SK-N-DZ (cell line): ENCODE measurements at regions not wholly inside any gene's neighbourhood (a gene's known extent, or its start where the extent isn't known, plus 50 kb on each side); places are given as distances from the start of the nearest gene placed in this dataset.
"Not testable (repeated sequence)": the region's sequence is repeated elsewhere in the genome, so short reads cannot be mapped to it uniquely, and the experiment has no call there.

Source experiments
- DNase-seq: peaks from one replicate; pipeline ENCODE4 v3.0.0-alpha.2; 2015; ENCODE audit warnings: low spot score

- no peak for DNase-seq
These were observed 373.4 kb upstream of the ACO1 start for GRCh38 chr9:32011049-32011448.

DNA sequence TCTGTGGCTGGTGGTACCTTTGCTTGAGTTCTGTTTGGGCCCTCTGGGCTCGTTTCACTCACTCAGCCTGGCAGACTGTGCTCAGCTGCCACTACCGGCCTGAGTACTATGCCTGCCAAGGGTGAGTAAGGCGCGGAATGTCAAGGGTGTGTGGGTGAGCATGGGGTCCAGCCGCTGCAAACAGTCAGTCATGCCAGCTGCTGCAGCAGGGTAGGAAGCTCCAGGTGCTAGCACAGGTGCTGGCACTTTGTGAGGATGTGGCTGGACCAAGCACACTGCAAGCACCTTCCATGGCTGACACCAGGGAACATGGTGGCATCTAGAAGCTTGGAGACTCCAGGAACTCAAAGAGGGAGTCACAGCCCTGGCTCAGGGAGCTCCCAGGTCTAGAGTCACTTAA, 368.6 kb upstream of the ACO1 start:
- no peak for DNase-seq

DNA sequence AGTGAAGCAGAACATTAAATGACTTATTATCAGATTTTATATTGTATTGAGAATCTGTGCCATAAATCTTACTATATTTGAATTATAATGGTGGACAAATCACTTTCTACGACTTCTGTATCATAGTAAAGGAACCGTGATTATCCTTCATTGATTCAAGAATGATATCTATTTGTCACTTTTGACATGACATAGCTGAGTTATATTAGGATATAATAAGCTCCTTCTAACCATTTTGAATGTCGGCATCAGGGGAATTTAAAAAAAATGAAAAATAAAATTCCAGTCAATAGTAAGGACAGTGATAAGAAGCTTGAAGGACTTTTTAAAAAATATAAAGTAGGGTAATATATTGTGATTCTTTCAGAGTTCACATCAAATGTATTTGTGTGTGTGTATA, 338.9 kb upstream of the ACO1 start:
- DNase-seq, result no peak

DNA sequence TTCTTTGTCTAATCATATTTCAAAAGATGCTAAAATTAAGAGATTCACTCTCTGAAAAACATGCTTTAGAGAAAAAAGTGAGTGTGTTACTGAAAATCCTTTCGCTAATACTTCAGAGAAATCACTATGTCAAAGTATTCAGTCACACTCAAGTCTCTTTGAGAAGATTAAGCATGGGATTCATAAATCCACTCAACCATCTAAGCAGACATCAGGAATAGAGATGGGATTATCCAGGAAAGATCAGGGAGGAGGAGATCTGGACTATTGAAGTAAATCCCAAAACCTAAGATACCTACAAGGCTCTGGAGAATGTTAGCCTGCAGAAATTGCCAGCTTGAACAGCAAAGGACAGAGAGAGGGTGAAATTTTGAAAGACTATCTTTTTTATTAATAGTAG, 317.2 kb upstream of the ACO1 start:
- DNase-seq, result no peak

DNA sequence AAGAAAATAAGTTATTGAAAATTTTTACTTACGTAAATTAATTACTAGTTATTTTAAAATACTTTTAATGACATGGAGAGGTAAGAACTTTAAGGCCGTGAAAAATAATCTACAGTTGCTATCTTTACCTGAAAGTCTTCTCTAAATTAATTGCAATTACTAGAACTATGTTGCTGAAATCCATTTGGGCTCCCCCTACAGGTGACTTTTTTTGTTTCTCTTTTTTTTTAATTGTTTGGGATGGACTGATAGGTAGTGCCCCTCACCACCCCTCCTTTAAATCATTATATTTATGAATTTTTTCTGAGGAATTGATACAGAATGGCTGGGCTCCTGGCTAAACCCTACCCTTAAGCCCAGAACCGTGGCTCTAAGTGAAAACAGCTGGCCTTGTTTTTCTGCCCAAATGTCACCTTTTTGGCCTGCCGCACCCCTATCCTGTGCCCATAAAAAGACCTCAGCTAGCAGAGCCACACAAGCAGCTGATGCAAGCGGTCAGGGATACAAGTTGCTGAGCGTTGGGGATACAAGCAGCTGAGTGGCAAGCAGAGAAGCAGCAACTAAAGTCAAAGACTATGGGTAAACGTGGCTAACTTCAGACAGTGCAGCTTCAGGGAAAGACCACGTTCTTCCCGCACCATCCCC, 315.2 kb upstream of the ACO1 start:
- DNase-seq, result no peak

GRCh38 chr9:32069969-32070368, 314.5 kb upstream of the ACO1 start:
- no peak for DNase-seq

GRCh38 chr9:32072570-32072969, 311.9 kb upstream of the ACO1 start:
- peak; percentile 37 for DNase-seq

- no peak for DNase-seq
These were observed 292.4 kb upstream of the ACO1 start for GRCh38 chr9:32092031-32092430.

DNA sequence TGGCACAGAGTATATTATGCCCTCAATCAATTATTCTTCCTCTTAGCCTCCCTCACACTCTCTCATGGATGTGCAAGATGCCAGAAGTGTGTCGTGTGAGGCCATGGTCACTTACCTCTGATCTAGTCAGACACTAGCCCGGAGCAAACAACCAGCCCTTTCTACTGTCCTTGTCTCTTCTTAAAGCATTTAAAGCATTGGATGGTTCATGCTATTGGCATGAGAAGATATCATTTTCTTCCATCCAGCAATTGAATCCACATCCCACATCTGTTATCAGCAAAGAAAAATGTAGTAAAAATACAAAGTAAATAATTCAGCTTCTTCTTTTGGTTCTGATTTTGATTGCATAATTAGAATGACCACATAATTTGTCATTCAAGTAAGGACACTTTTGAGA, 267.2 kb upstream of the ACO1 start:
- DNase-seq, result no peak

DNA sequence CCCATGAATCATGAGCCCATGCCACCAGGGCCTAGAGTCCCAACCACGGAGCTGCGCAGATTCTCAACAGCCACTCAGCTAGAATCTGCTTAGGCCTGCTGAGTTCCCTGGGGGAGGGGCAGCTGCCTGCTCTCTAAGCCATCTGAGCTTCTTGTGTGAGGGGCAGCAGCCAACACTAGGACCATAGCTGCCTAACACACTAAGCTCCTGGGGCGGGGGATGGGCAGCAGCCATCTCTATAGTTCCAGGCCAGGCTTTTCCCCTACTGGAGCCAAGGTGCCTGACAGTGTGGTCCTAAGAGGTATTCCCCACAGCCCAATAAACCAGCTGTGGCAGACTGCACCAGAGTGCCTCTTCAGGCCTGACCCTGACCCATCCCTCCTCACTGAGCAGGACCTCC, 255.9 kb upstream of the ACO1 start:
- DNase-seq, result no peak

- DNase-seq, result not testable (repeated sequence)
These were observed 253.7 kb upstream of the ACO1 start for GRCh38 chr9:32130709-32131108.

DNA sequence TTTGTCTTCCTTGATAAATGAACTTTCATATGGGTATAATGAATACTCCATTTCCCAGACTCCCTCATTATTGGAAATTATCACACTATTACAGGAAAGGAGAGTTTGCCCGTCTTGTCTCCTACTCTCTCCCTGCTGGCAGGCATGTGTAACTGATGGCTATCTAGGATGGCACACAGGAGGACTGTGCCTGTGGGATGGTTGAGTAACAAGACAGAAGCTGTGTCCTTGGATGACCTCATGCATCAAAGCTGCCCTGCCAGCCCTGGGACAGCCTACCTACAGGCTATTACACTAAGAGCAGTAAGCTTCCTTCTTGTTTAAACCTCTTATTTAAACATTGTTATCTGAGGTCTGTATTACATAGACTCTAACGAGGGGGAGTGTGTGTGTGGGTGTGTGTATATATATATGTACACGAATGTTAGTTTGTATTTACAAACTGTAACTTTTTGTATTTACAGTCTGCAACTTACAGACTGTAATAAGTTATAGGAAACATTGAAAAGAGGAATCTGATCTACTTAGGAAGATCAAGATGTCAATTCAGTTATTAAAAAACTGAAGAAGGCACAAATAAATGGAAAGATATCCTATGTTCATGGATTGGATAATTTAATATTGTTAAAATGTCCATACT, 247.6 kb upstream of the ACO1 start:
- peak; percentile 39 for DNase-seq

- DNase-seq, result peak; percentile 94
These were observed 242.4 kb upstream of the ACO1 start for GRCh38 chr9:32142074-32142473.

- DNase-seq, result not testable (repeated sequence)
These were observed 235.9 kb upstream of the ACO1 start for GRCh38 chr9:32148553-32148952.

- no peak for DNase-seq
These were observed 223.2 kb upstream of the ACO1 start for GRCh38 chr9:32161209-32161608.

- DNase-seq, result no peak
These were observed 222.7 kb upstream of the ACO1 start for GRCh38 chr9:32161720-32162119.

DNA sequence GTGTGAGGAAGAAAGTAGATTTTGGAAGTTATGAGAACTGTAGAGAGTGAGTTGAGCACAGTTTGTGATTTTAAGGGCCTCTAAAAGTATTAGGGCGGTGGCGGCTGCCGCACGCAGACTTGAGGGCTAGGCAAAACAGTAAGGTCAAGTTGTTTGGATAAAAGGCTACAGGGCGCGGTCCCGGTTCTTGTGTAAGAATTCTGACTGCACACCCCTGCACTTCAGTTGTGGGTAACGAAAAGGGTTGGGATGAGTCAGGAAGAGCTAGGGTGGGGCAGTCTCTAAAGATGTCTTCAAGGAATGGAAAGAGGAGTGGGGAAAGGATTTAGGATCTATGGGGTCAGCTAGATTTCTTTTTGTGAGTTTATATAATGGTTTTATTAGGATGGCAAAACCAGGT, 218.1 kb upstream of the ACO1 start:
- DNase-seq, result not testable (repeated sequence)

DNA sequence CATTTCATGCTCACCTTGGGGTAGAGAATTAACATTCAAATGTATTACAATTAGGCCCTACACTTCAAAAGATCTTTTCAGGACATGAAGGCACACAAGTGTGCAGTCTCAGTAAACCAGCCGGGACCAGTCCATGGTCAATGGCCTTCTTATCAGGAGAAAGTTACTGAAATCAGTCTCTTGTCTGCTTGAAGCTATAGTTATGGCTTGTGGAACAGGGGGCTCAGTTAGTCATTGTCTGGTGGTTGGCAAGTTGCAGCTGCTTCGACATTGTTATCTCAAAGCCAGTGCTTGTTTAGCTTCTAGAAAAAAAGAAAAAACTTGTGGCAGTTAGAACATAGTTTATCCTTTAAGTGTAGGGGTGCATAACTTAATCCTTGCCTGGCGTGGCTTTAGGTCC, 213.1 kb upstream of the ACO1 start:
- no peak for DNase-seq

DNA sequence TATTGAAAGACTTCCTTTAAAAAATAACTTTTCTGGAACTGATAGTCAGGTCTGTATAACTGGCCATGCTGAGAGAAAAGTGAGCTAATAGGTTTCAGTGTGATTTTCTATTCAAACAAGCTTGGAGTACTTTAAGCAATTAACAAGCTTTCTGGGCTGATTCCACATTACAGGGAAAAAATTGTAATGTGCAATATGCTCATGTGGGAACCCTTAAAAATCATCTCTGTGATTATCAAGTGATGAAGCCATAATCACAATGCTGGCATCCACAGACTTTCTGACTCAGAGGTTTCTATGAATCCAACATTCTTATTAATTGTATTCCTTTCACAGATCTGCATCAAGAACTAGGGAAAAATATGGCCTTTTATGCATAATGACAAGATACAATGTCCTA, 212.2 kb upstream of the ACO1 start:
- no peak for DNase-seq

- no peak for DNase-seq
These were observed 207.0 kb upstream of the ACO1 start for GRCh38 chr9:32177396-32177795.

GRCh38 chr9:32180597-32180996, 203.8 kb upstream of the ACO1 start:
- no peak for DNase-seq

DNA sequence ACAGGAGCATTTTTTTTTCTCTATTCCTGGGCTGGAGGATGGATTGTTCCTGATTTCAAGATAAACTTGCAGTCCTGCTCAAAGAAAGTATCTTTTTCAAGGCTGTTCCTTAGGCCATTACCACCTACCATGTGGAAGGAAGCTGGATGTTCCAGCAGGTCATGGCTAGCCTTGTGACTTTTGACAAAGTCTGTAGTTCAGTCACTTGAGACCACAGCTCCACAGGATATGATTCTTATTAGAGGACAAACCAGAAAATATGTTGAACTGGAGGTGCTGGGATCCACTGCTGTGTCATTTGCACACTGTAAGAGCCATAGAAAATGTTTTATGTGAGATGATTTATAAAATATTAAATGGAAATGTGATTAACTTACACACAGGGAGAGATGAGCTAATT, 184.2 kb upstream of the ACO1 start:
- DNase-seq, result no peak

- DNase-seq, result no peak
These were observed 183.5 kb upstream of the ACO1 start for GRCh38 chr9:32200896-32201295.

GRCh38 chr9:32209164-32209563, 175.3 kb upstream of the ACO1 start:
- DNase-seq, result not testable (repeated sequence)
